GM12873 (cell line): ENCODE measurements at regions not wholly inside any gene's neighbourhood (a gene's known extent, or its start where the extent isn't known, plus 50 kb on each side); places are given as distances from the start of the nearest gene placed in this dataset.

Source experiments
- CTCF ChIP-seq: IDR thresholded peaks from 2 replicates; pipeline ENCODE4 v1.5.1; 2012; ENCODE audit warnings: low read depth, mild to moderate bottlenecking, moderate library complexity, low read length, control low read depth; ENCODE audit not compliant: insufficient read depth; ENCODE audit errors: missing control alignments

GRCh38 chr5:21623831-21624230 lies 1229.3 kb downstream of the CDH12 start:
- TF ChIP-seq CTCF, result no peak

- no peak for TF ChIP-seq CTCF
These were observed 1237.9 kb downstream of the CDH12 start for GRCh38 chr5:21615195-21615765.

- TF ChIP-seq CTCF, result no peak
These were observed 1239.1 kb downstream of the CDH12 start for GRCh38 chr5:21613971-21614488.

- no peak for TF ChIP-seq CTCF
These were observed 1249.3 kb downstream of the CDH12 start for GRCh38 chr5:21603796-21604195.

GRCh38 chr5:21594566-21594965 lies 1258.6 kb downstream of the CDH12 start:
- TF ChIP-seq CTCF, result no peak

GRCh38 chr5:21593261-21593660 lies 1259.9 kb downstream of the CDH12 start:
- TF ChIP-seq CTCF, result no peak

- no peak for TF ChIP-seq CTCF
These were observed 1271.6 kb downstream of the CDH12 start for GRCh38 chr5:21581508-21581907.
